Fibroblast of skin of left quadriceps (primary cell): ENCODE measurements at regions not wholly inside any gene's neighbourhood (a gene's known extent, or its start where the extent isn't known, plus 50 kb on each side); places are given as distances from the start of the nearest gene placed in this dataset.

Experiments used
- DNase-seq, 2 experiments: peaks; one replicate each; pipeline ENCODE4 v3.0.0-alpha.2; 2013; ENCODE audit warnings: low read depth in 2 of 2

- no peak for DNase-seq
These were observed 157.6 kb downstream of the ARL6IP6 start for GRCh38 chr2:152875701-152876695.

- no peak for DNase-seq
These were observed 156.5 kb downstream of the ARL6IP6 start for GRCh38 chr2:152874955-152875354.

- no peak for DNase-seq
These were observed 151.8 kb downstream of the ARL6IP6 start for GRCh38 chr2:152870239-152870638.

- DNase-seq: no peak
These were observed 149.0 kb downstream of the ARL6IP6 start for GRCh38 chr2:152867397-152867796.

- DNase-seq: no peak
These were observed 146.3 kb downstream of the ARL6IP6 start for GRCh38 chr2:152864601-152865149.

- DNase-seq: no peak
These were observed 145.4 kb downstream of the ARL6IP6 start for GRCh38 chr2:152863826-152864225.

- no peak for DNase-seq
These were observed 143.0 kb downstream of the ARL6IP6 start for GRCh38 chr2:152861349-152861942.

GRCh38 chr2:152858594-152859265, 140.3 kb downstream of the ARL6IP6 start:
- no peak for DNase-seq

GRCh38 chr2:152846697-152847470, 128.5 kb downstream of the ARL6IP6 start:
- DNase-seq: peak; percentile 71 to 73

- no peak for DNase-seq
These were observed 117.3 kb downstream of the ARL6IP6 start for GRCh38 chr2:152835674-152836073.

GRCh38 chr2:152827944-152828343, 109.5 kb downstream of the ARL6IP6 start:
- no peak for DNase-seq

GRCh38 chr2:152826581-152827279, 108.3 kb downstream of the ARL6IP6 start:
- DNase-seq: no peak

GRCh38 chr2:152825834-152826233, 107.4 kb downstream of the ARL6IP6 start:
- peak; percentile 61 to 62 for DNase-seq

GRCh38 chr2:152823905-152824304, 105.5 kb downstream of the ARL6IP6 start:
- no peak for DNase-seq

GRCh38 chr2:152822676-152823075, 104.3 kb downstream of the ARL6IP6 start:
- no peak for DNase-seq

GRCh38 chr2:152820048-152820447, 101.6 kb downstream of the ARL6IP6 start:
- no peak for DNase-seq

GRCh38 chr2:152815634-152816257, 97.3 kb downstream of the ARL6IP6 start:
- no peak for DNase-seq

- DNase-seq: no peak
These were observed 96.1 kb downstream of the ARL6IP6 start for GRCh38 chr2:152814475-152815030.

- no peak for DNase-seq
These were observed 94.9 kb downstream of the ARL6IP6 start for GRCh38 chr2:152813351-152813750.
